ENCODE measurements at regions not wholly inside any gene's neighbourhood (a gene's known extent, or its start where the extent isn't known, plus 50 kb on each side); places are given as distances from the start of the nearest gene placed in this dataset.

GRCh38 chr2:8539743-8540551 lies 141.9 kb upstream of the ID2 start:
- no peak for DNase-seq (ENCODE audit: low read depth in 2 of 2)
- H3K4me3 ChIP-seq (replicated peaks in 1 of 2; ENCODE audit: low read depth in 2 of 2, low read length in 2 of 2), result no peak overlapping the region
- TF ChIP-seq, protein P1, sequence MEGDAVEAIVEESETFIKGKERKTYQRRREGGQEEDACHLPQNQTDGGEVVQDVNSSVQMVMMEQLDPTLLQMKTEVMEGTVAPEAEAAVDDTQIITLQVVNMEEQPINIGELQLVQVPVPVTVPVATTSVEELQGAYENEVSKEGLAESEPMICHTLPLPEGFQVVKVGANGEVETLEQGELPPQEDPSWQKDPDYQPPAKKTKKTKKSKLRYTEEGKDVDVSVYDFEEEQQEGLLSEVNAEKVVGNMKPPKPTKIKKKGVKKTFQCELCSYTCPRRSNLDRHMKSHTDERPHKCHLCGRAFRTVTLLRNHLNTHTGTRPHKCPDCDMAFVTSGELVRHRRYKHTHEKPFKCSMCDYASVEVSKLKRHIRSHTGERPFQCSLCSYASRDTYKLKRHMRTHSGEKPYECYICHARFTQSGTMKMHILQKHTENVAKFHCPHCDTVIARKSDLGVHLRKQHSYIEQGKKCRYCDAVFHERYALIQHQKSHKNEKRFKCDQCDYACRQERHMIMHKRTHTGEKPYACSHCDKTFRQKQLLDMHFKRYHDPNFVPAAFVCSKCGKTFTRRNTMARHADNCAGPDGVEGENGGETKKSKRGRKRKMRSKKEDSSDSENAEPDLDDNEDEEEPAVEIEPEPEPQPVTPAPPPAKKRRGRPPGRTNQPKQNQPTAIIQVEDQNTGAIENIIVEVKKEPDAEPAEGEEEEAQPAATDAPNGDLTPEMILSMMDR (IDR thresholded peaks at IDR 0.05; ENCODE audit: low read depth, low read length), result no peak

GRCh38 chr2:8540552-8541055 lies 141.3 kb upstream of the ID2 start:
- H3K4me3 ChIP-seq (replicated peaks in 1 of 2; ENCODE audit: low read depth in 2 of 2, low read length in 2 of 2), result no peak overlapping the region
- DNase-seq (ENCODE audit: low read depth in 2 of 2), result no peak
- TF ChIP-seq, protein P1 (IDR thresholded peaks at IDR 0.05; ENCODE audit: low read depth, low read length), result no peak

- no peak for DNase-seq (ENCODE audit: low read depth in 2 of 2)
- TF ChIP-seq, protein P1 (IDR thresholded peaks at IDR 0.05; ENCODE audit: low read depth, low read length), result no peak
- H3K4me3 ChIP-seq (replicated peaks in 1 of 2; ENCODE audit: low read depth in 2 of 2, low read length in 2 of 2), result no peak overlapping the region
Observed at GRCh38 chr2:8541223-8541622, 140.6 kb upstream of the ID2 start.

DNA sequence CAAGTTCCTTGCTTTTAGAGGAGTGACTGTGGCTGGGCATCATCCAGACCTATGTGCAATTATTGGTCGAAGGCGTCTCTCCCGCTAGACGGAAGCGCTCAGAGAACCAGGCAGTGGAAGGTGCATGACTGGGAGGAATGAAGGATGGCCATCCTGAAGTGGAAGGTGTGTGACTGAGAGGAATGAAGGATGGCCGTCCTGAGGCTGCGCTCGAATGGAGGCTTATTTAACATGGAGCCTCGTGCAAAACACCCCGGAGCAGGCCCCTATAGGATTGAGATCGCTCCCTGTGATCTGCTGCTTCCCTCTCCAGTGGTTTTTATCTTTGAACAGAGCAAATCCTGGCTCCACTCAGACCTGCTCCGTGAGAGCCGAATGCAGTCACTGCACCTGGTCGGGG lies 140.2 kb upstream of the ID2 start:
- DNase-seq (ENCODE audit: low read depth in 2 of 2), result no peak
- no peak overlapping the region for H3K4me3 ChIP-seq (replicated peaks in 1 of 2; ENCODE audit: low read depth in 2 of 2, low read length in 2 of 2)
- TF ChIP-seq, protein P1 (IDR thresholded peaks at IDR 0.05; ENCODE audit: low read depth, low read length), result no peak

DNA sequence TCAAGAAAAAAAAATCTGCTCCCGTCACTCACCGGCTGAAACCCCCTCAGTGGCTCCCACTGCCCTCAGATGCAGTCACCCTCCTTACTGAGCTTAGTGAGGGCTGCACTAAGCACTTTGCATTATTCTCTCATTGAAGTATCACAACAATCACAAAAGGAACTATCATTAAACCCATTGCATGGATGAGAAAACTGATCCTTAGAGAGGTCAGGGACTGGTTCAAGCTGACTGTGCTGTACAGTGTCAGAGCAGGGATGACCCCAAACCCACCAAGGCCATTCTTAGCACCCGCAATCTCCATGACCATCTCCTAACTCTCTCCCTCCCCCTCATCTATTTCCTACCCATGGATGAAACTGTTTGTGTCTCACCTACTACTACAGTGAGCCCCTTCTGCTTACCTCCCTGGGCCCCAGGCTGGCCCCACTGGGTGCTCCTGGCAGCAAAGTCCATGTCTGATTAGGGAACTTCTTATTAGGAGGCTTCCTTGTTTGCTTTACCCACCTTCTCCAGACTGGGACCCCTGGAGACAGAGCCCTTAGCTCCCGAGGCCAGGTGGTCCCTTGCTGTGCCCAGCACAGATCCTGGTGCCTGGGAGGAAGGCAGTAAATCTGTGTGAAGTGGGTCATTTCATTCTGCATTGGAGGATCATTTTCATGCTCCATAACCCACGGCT lies 139.3 kb upstream of the ID2 start:
- no peak for DNase-seq (ENCODE audit: low read depth in 2 of 2)
- H3K4me3 ChIP-seq (replicated peaks in 1 of 2; ENCODE audit: low read depth in 2 of 2, low read length in 2 of 2), result no peak overlapping the region
- TF ChIP-seq, protein P1 (IDR thresholded peaks at IDR 0.05; ENCODE audit: low read depth, low read length), result no peak

DNA sequence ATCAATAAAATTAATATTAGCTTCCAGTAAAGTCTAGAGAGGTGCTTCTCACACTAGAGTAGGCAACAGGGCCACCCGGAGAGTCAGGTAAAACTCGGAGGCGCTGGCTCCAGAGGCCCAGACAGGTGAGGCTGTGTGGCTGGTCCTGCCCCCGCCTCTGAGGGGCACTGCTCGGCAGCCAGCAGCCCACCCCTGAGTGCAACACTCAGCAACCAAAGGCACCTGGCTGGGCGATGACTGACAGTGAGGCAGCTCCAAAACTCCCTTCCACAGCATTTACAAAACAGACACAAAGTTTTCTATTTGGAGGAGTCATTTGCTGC lies 138.8 kb upstream of the ID2 start:
- no peak overlapping the region for H3K4me3 ChIP-seq (replicated peaks in 1 of 2; ENCODE audit: low read depth in 2 of 2, low read length in 2 of 2)
- no peak for DNase-seq (ENCODE audit: low read depth in 2 of 2)
- TF ChIP-seq, protein P1 (IDR thresholded peaks at IDR 0.05; ENCODE audit: low read depth, low read length), result no peak
